HFF-Myc (cell line): ENCODE measurements at regions not wholly inside any gene's neighbourhood (a gene's known extent, or its start where the extent isn't known, plus 50 kb on each side); places are given as distances from the start of the nearest gene placed in this dataset.

Experiments used
- DNase-seq: peaks from one replicate; pipeline ENCODE4 v3.0.0-alpha.2; 2011; ENCODE audit warnings: low read depth; ENCODE audit errors: extremely low read depth
- H3K4me3 ChIP-seq: replicated peaks from 2 replicates; pipeline ENCODE4 v1.5.1; 2011; ENCODE audit warnings: low read depth, mild to moderate bottlenecking, control low read depth, low read length
- CTCF ChIP-seq: IDR thresholded peaks from 2 replicates; pipeline ENCODE4 v1.5.1; 2012; ENCODE audit warnings: mild to moderate bottlenecking, low read depth, low read length, control low read depth; ENCODE audit errors: missing control alignments

- DNase-seq: no peak
- H3K4me3 ChIP-seq: no peak overlapping the region
- TF ChIP-seq CTCF: no peak
Observed at GRCh38 chr11:37378958-37379357, 780.9 kb upstream of the RAG2 start.

- H3K4me3 ChIP-seq: no peak overlapping the region
- DNase-seq: no peak
- TF ChIP-seq CTCF: no peak
Observed at GRCh38 chr11:37372667-37373066, 774.6 kb upstream of the RAG2 start.

- no peak for TF ChIP-seq CTCF
- H3K4me3 ChIP-seq: no peak overlapping the region
- DNase-seq: no peak
Observed at GRCh38 chr11:37371346-37371970, 773.4 kb upstream of the RAG2 start.

GRCh38 chr11:37370817-37371216 is 772.8 kb upstream of the RAG2 start:
- no peak for DNase-seq
- H3K4me3 ChIP-seq: no peak overlapping the region

GRCh38 chr11:37364246-37364839 is 766.3 kb upstream of the RAG2 start:
- H3K4me3 ChIP-seq: no peak overlapping the region
- TF ChIP-seq CTCF: no peak
- DNase-seq: no peak

More at GRCh38 chr11:37370817-37371216, 772.8 kb upstream of the RAG2 start:
- TF ChIP-seq CTCF: no peak

GRCh38 chr11:37353192-37353591 is 755.2 kb upstream of the RAG2 start:
- no peak for DNase-seq
- no peak overlapping the region for H3K4me3 ChIP-seq
- no peak for TF ChIP-seq CTCF
